KMS-11 (cell line): ENCODE measurements at regions not wholly inside any gene's neighbourhood (a gene's known extent, or its start where the extent isn't known, plus 50 kb on each side); places are given as distances from the start of the nearest gene placed in this dataset.

Experiments
- H2AFZ ChIP-seq: fragments of 200-600 bp; sonication (generic); 2 replicates; pipeline ENCODE4 v1.6.1; 2016; ENCODE audit warnings: antibody characterized with exemption, mixed run types, low read depth
- H3K27ac ChIP-seq: fragments of 200-600 bp; sonication (generic); 2 replicates; pipeline ENCODE4 v1.6.1; 2016; ENCODE audit warnings: mild to moderate bottlenecking, mixed run types
- H3K27me3 ChIP-seq: fragments of 200-600 bp; sonication (generic); 2 replicates; pipeline ENCODE4 v1.6.1; 2017; ENCODE audit warnings: mild to moderate bottlenecking, low read depth, mixed run types, moderate library complexity; ENCODE audit not compliant: insufficient read depth
- H3K36me3 ChIP-seq: fragments of 200-600 bp; sonication (generic); 2 replicates; pipeline ENCODE4 v1.6.1; 2017; ENCODE audit warnings: mild to moderate bottlenecking, mixed run types; ENCODE audit not compliant: insufficient read depth
- H3K4me1 ChIP-seq: fragments of 200-600 bp; sonication (generic); 2 replicates; pipeline ENCODE4 v1.6.1; 2016; ENCODE audit warnings: mild to moderate bottlenecking, low read depth, mixed run types; ENCODE audit not compliant: poor library complexity, severe bottlenecking
- H3K4me2 ChIP-seq: fragments of 200-600 bp; sonication (generic); 2 replicates; pipeline ENCODE4 v1.7.0; 2016; ENCODE audit warnings: mild to moderate bottlenecking, mixed run types
- H3K4me3 ChIP-seq: fragments of 200-600 bp; sonication (generic); IDR thresholded peaks from 2 replicates; pipeline ENCODE4 v1.6.1; 2017; ENCODE audit warnings: low read depth, low read length, mixed read lengths; ENCODE audit not compliant: insufficient read depth
- H3K79me2 ChIP-seq: fragments of 200-600 bp; sonication (generic); 2 replicates; pipeline ENCODE4 v1.6.1; 2016; ENCODE audit warnings: low read depth, mixed run types; ENCODE audit not compliant: insufficient read depth
- H3K9ac ChIP-seq: fragments of 200-600 bp; sonication (generic); 2 replicates; pipeline ENCODE4 v1.6.1; 2016; ENCODE audit warnings: mild to moderate bottlenecking, mixed run types
- H4K20me1 ChIP-seq: fragments of 200-600 bp; sonication (generic); 2 replicates; pipeline ENCODE4 v1.6.1; 2016; ENCODE audit warnings: mild to moderate bottlenecking, mixed run types; ENCODE audit not compliant: insufficient read depth
- CTCF ChIP-seq: fragments of 200-600 bp; sonication (generic); conservative IDR thresholded peaks from 2 replicates; pipeline ENCODE4 v1.6.1; 2017; ENCODE audit warnings: low read depth, mild to moderate bottlenecking, antibody characterized with exemption, low read length, moderate library complexity, mixed read lengths

GRCh38 chr11:42823546-42823945, 488.2 kb upstream of the API5 start:
- no peaks in the 10 kb centered on the region for H3K79me2 ChIP-seq
- H3K4me3 ChIP-seq: no peak overlapping the region
- no peak overlapping the region for H2AFZ ChIP-seq
- H3K4me1 ChIP-seq: no peaks in the 10 kb centered on the region
- no peak overlapping the region for H3K4me2 ChIP-seq
- H4K20me1 ChIP-seq: no peaks in the 10 kb centered on the region
- no peak for TF ChIP-seq CTCF
- H3K27me3 ChIP-seq: no peaks in the 10 kb centered on the region
- H3K9ac ChIP-seq: no peak overlapping the region
- no peak overlapping the region for H3K27ac ChIP-seq
- no peaks in the 10 kb centered on the region for H3K36me3 ChIP-seq

GRCh38 chr11:42824067-42824466, 487.7 kb upstream of the API5 start:
- no peaks in the 10 kb centered on the region for H4K20me1 ChIP-seq
- no peaks in the 10 kb centered on the region for H3K27me3 ChIP-seq
- H3K4me2 ChIP-seq: no peak overlapping the region
- H3K4me1 ChIP-seq: no peaks in the 10 kb centered on the region
- no peaks in the 10 kb centered on the region for H3K79me2 ChIP-seq
- H3K4me3 ChIP-seq: no peak overlapping the region
- H3K27ac ChIP-seq: no peak overlapping the region
- no peak overlapping the region for H2AFZ ChIP-seq
- H3K36me3 ChIP-seq: no peaks in the 10 kb centered on the region
- no peak overlapping the region for H3K9ac ChIP-seq
- TF ChIP-seq CTCF: no peak

- Histone ChIP-seq H3K27me3 (no peaks in the 10 kb centered on the region), H3K4me1 (no peaks in the 10 kb centered on the region), H4K20me1 (no peaks in the 10 kb centered on the region), H3K36me3 (no peaks in the 10 kb centered on the region), H3K4me2 (no peak overlapping the region), H3K9ac (no peak overlapping the region), H3K27ac (no peak overlapping the region), H3K79me2 (no peaks in the 10 kb centered on the region), H2AFZ (no peak overlapping the region), H3K4me3 (no peak overlapping the region)
- no peak for TF ChIP-seq CTCF
Observed at GRCh38 chr11:42825598-42825997, 486.2 kb upstream of the API5 start.

- H3K4me3 ChIP-seq: no peak overlapping the region
Observed at GRCh38 chr11:42827845-42828244, 484.0 kb upstream of the API5 start.

More at GRCh38 chr11:42827845-42828244, 484.0 kb upstream of the API5 start:
- Histone ChIP-seq H3K27ac (no peak overlapping the region), H3K9ac (no peak overlapping the region), H4K20me1 (no peaks in the 10 kb centered on the region), H3K4me1 (no peaks in the 10 kb centered on the region), H3K79me2 (no peaks in the 10 kb centered on the region), H3K27me3 (no peaks in the 10 kb centered on the region), H3K4me2 (no peak overlapping the region), H3K36me3 (no peaks in the 10 kb centered on the region), H2AFZ (no peak overlapping the region)
- TF ChIP-seq CTCF: no peak
